ENCODE measurements at regions not wholly inside any gene's neighbourhood (a gene's known extent, or its start where the extent isn't known, plus 50 kb on each side); places are given as distances from the start of the nearest gene placed in this dataset.

GRCh38 chr6:48564036-48564820, 453.2 kb upstream of the PTCHD4 start:
- Mint-ChIP-seq H3K4me3 (no peak overlapping the region), H3K27me3 (ENCODE audit: low read depth) (no peaks in the 10 kb centered on the region), H3K36me3 (ENCODE audit: low read depth) (no peaks in the 10 kb centered on the region), H3K27ac (ENCODE audit: unreplicated experiment) (peak overlapping the region; percentile 69), H3K4me1 (peaks cover 28% of the 10 kb centered on the region), H3K9me3 (peaks cover 5% of the 10 kb centered on the region)
- no peak for TF ChIP-seq CTCF (conservative IDR thresholded peaks at IDR 0.05)
- no peak for DNase-seq (ENCODE audit: low read depth, low spot score)

GRCh38 chr6:48563433-48563832, 452.4 kb upstream of the PTCHD4 start:
- Mint-ChIP-seq H3K27ac (ENCODE audit: unreplicated experiment) (no peak overlapping the region), H3K27me3 (ENCODE audit: low read depth) (no peaks in the 10 kb centered on the region), H3K36me3 (ENCODE audit: low read depth) (no peaks in the 10 kb centered on the region), H3K4me1 (peaks cover 31% of the 10 kb centered on the region), H3K4me3 (no peak overlapping the region), H3K9me3 (peaks cover 5% of the 10 kb centered on the region)
- no peak for TF ChIP-seq CTCF (conservative IDR thresholded peaks at IDR 0.05)
- no peak for DNase-seq (ENCODE audit: low read depth, low spot score)

GRCh38 chr6:48560408-48560807, 449.4 kb upstream of the PTCHD4 start:
- no peaks in the 10 kb centered on the region for H3K27me3 Mint-ChIP-seq (ENCODE audit: low read depth)
- H3K36me3 Mint-ChIP-seq (ENCODE audit: low read depth), result no peaks in the 10 kb centered on the region
- peaks cover 3% of the 10 kb centered on the region for H3K9me3 Mint-ChIP-seq
- TF ChIP-seq CTCF (conservative IDR thresholded peaks at IDR 0.05), result no peak
- H3K27ac Mint-ChIP-seq (ENCODE audit: unreplicated experiment), result no peak overlapping the region
- DNase-seq (ENCODE audit: low read depth, low spot score), result no peak
- H3K4me1 Mint-ChIP-seq, result peaks cover 22% of the 10 kb centered on the region
- no peak overlapping the region for H3K4me3 Mint-ChIP-seq

- H3K4me3 Mint-ChIP-seq, result no peak overlapping the region
- H3K27ac Mint-ChIP-seq (ENCODE audit: unreplicated experiment), result no peak overlapping the region
- H3K27me3 Mint-ChIP-seq (ENCODE audit: low read depth), result peaks cover 5% of the 10 kb centered on the region
- H3K9me3 Mint-ChIP-seq, result peaks cover 7% of the 10 kb centered on the region
- DNase-seq (ENCODE audit: low read depth, low spot score), result no peak
- peaks cover 4% of the 10 kb centered on the region for H3K4me1 Mint-ChIP-seq
- TF ChIP-seq CTCF (conservative IDR thresholded peaks at IDR 0.05), result no peak
- H3K36me3 Mint-ChIP-seq (ENCODE audit: low read depth), result no peaks in the 10 kb centered on the region
Measured at GRCh38 chr6:48553467-48554189, 442.6 kb upstream of the PTCHD4 start.

GRCh38 chr6:48552905-48553304, 441.9 kb upstream of the PTCHD4 start:
- no peaks in the 10 kb centered on the region for H3K36me3 Mint-ChIP-seq (ENCODE audit: low read depth)
- TF ChIP-seq CTCF (conservative IDR thresholded peaks at IDR 0.05), result no peak
- peaks cover 7% of the 10 kb centered on the region for H3K9me3 Mint-ChIP-seq
- no peak for DNase-seq (ENCODE audit: low read depth, low spot score)
- H3K4me1 Mint-ChIP-seq, result no peaks in the 10 kb centered on the region
- no peak overlapping the region for H3K4me3 Mint-ChIP-seq
- H3K27me3 Mint-ChIP-seq (ENCODE audit: low read depth), result peaks cover 5% of the 10 kb centered on the region
- no peak overlapping the region for H3K27ac Mint-ChIP-seq (ENCODE audit: unreplicated experiment)

Data from neural crest cell (in vitro differentiated cells).